ENCODE measurements at regions not wholly inside any gene's neighbourhood (a gene's known extent, or its start where the extent isn't known, plus 50 kb on each side); places are given as distances from the start of the nearest gene placed in this dataset.

GRCh38 chr2:18644115-18644462 lies 54.7 kb upstream of the NT5C1B start:
- H3K36me3 Mint-ChIP-seq (ENCODE audit: insufficient read depth, unreplicated experiment), result no peaks in the 10 kb centered on the region
- no peak for DNase-seq
- CTCF ChIA-PET, result no interaction called here
- no peak overlapping the region for H3K4me3 Mint-ChIP-seq (ENCODE audit: low read depth, unreplicated experiment)
- no peak for TF ChIP-seq CTCF (IDR thresholded peaks at IDR 0.05; ENCODE audit: unreplicated experiment)
- BruUV-seq (replicated peaks), result no TSS peak
- peaks cover 15% of the 10 kb centered on the region for H3K9me3 Mint-ChIP-seq (ENCODE audit: low read depth, unreplicated experiment)
- no peak overlapping the region for H3K27ac Mint-ChIP-seq (ENCODE audit: unreplicated experiment)
- no peaks in the 10 kb centered on the region for H3K4me1 Mint-ChIP-seq (ENCODE audit: low read depth, unreplicated experiment)
- intact Hi-C loops (cut with micrococcal nuclease; ENCODE audit: unreplicated experiment), result no loop called here
- no peaks in the 10 kb centered on the region for H3K27me3 Mint-ChIP-seq (ENCODE audit: unreplicated experiment)

- H3K4me3 Mint-ChIP-seq (ENCODE audit: low read depth, unreplicated experiment), result no peak overlapping the region
- H3K9me3 Mint-ChIP-seq (ENCODE audit: low read depth, unreplicated experiment), result peaks cover 15% of the 10 kb centered on the region
These were observed 54.2 kb upstream of the NT5C1B start for GRCh38 chr2:18643326-18644114.

GRCh38 chr2:18641823-18642222 lies 52.5 kb upstream of the NT5C1B start:
- no peak for TF ChIP-seq CTCF (IDR thresholded peaks at IDR 0.05; ENCODE audit: unreplicated experiment)
- intact Hi-C loops (cut with micrococcal nuclease; ENCODE audit: unreplicated experiment), result no loop called here
- Mint-ChIP-seq H3K27me3 (ENCODE audit: unreplicated experiment) (no peaks in the 10 kb centered on the region), H3K4me3 (ENCODE audit: low read depth, unreplicated experiment) (no peak overlapping the region), H3K27ac (ENCODE audit: unreplicated experiment) (no peak overlapping the region), H3K4me1 (ENCODE audit: low read depth, unreplicated experiment) (no peaks in the 10 kb centered on the region), H3K9me3 (ENCODE audit: low read depth, unreplicated experiment) (peaks cover 21% of the 10 kb centered on the region), H3K36me3 (ENCODE audit: insufficient read depth, unreplicated experiment) (no peaks in the 10 kb centered on the region)
- BruUV-seq (replicated peaks), result no TSS peak
- CTCF ChIA-PET, result no interaction called here
- DNase-seq, result no peak

More at GRCh38 chr2:18643326-18644114, 54.2 kb upstream of the NT5C1B start:
- H3K27me3 Mint-ChIP-seq (ENCODE audit: unreplicated experiment), result no peaks in the 10 kb centered on the region
- H3K27ac Mint-ChIP-seq (ENCODE audit: unreplicated experiment), result no peak overlapping the region
- CTCF ChIA-PET, result no interaction called here
- no peaks in the 10 kb centered on the region for H3K4me1 Mint-ChIP-seq (ENCODE audit: low read depth, unreplicated experiment)
- no TSS peak for BruUV-seq (replicated peaks)
- intact Hi-C loops (cut with micrococcal nuclease; ENCODE audit: unreplicated experiment), result no loop called here
- no peaks in the 10 kb centered on the region for H3K36me3 Mint-ChIP-seq (ENCODE audit: insufficient read depth, unreplicated experiment)
- no peak for TF ChIP-seq CTCF (IDR thresholded peaks at IDR 0.05; ENCODE audit: unreplicated experiment)
- no peak for DNase-seq

- Mint-ChIP-seq H3K4me3 (ENCODE audit: low read depth, unreplicated experiment) (no peak overlapping the region), H3K4me1 (ENCODE audit: low read depth, unreplicated experiment) (no peaks in the 10 kb centered on the region), H3K27me3 (ENCODE audit: unreplicated experiment) (no peaks in the 10 kb centered on the region), H3K36me3 (ENCODE audit: insufficient read depth, unreplicated experiment) (no peaks in the 10 kb centered on the region), H3K9me3 (ENCODE audit: low read depth, unreplicated experiment) (peaks cover 24% of the 10 kb centered on the region), H3K27ac (ENCODE audit: unreplicated experiment) (no peak overlapping the region)
- no peak for DNase-seq
- intact Hi-C loops (cut with micrococcal nuclease; ENCODE audit: unreplicated experiment), result no loop called here
- no TSS peak for BruUV-seq (replicated peaks)
- TF ChIP-seq CTCF (IDR thresholded peaks at IDR 0.05; ENCODE audit: unreplicated experiment), result no peak
- CTCF ChIA-PET, result interaction anchor here (0.6 kb wide), 1 partner anchor 35 kb away, joined by 3 read pairs; no protein-coding TSS in a partner anchor
These were observed 50.5 kb upstream of the NT5C1B start for GRCh38 chr2:18639756-18640453.

All from Calu3 (cell line).